ENCODE measurements at regions not wholly inside any gene's neighbourhood (a gene's known extent, or its start where the extent isn't known, plus 50 kb on each side); places are given as distances from the start of the nearest gene placed in this dataset.

GRCh38 chr13:46996316-46997030, 99.6 kb upstream of the HTR2A start:
- H3K4me1 ChIP-seq (ENCODE audit: control insufficient read depth in 2 of 2, insufficient read depth in 2 of 2, low read length in 1 of 2): no peaks in the 10 kb centered on the region
- no peak overlapping the region for H3K27ac ChIP-seq (ENCODE audit: low read depth in 2 of 2, low read length in 1 of 2)
- H3K27me3 ChIP-seq (ENCODE audit: control insufficient read depth in 1 of 2, insufficient read depth in 2 of 2, low read length in 2 of 2): no peaks in the 10 kb centered on the region
- H3K9me3 ChIP-seq (ENCODE audit: control insufficient read depth in 2 of 2, insufficient read depth in 1 of 2, low read depth in 1 of 2, low read length in 1 of 2): no peaks in the 10 kb centered on the region
- H3K4me3 ChIP-seq (ENCODE audit: low read depth in 1 of 2, low read length in 2 of 2): no peak overlapping the region
- WGBS, 2 donors: 80 to 86% methylated on average over 4 of the region's 4 CpGs
- no peaks in the 10 kb centered on the region for H3K36me3 ChIP-seq (ENCODE audit: control insufficient read depth in 2 of 2, insufficient read depth in 2 of 2, low read length in 1 of 2)

DNA sequence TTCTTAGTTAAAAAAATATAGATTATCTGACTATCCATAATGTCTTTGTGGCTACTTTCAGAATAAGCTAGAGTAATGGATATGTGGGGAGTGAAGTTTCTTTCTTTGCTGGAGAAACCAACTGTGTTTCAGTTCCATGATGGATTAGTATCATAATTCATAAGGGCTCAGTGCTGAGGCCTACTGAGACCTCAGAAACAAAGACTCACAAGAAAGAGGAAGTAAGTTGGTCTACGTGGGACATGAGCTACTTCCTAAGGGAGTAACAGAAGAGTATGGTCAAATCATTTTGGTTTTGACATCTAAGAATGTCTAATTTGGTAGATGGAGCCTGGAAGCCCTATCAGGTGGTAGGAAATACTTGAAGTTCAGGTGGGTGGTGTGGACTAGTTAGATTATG, 99.0 kb upstream of the HTR2A start:
- no peaks in the 10 kb centered on the region for H3K27me3 ChIP-seq (ENCODE audit: control insufficient read depth in 1 of 2, insufficient read depth in 2 of 2, low read length in 2 of 2)
- no peak overlapping the region for H3K4me3 ChIP-seq (ENCODE audit: low read depth in 1 of 2, low read length in 2 of 2)

DNA sequence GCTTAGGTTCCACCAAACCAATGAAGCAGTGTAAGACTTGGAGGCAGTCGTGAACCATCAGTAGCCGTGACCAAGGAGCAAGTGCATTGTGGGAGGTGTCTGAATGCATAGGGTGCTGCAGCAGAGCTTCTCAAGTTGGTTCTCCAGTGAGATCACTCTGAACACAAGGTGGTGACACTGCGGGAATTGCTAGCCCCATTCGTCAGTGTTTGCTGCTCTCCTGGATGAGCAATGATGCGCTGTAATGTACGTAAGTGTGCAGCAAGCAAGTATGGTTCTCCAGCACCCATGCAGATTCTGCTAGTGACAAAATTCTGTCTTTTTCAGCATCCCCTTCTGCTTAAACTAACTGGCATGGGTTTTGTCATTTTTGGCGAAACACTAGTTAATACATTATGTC, 97.6 kb upstream of the HTR2A start:
- Histone ChIP-seq H3K9me3 (ENCODE audit: control insufficient read depth in 2 of 2, insufficient read depth in 1 of 2, low read depth in 1 of 2, low read length in 1 of 2) (no peaks in the 10 kb centered on the region), H3K36me3 (ENCODE audit: control insufficient read depth in 2 of 2, insufficient read depth in 2 of 2, low read length in 1 of 2) (no peaks in the 10 kb centered on the region), H3K4me3 (ENCODE audit: low read depth in 1 of 2, low read length in 2 of 2) (no peak overlapping the region), H3K4me1 (ENCODE audit: control insufficient read depth in 2 of 2, insufficient read depth in 2 of 2, low read length in 1 of 2) (no peaks in the 10 kb centered on the region), H3K27me3 (ENCODE audit: control insufficient read depth in 1 of 2, insufficient read depth in 2 of 2, low read length in 2 of 2) (no peaks in the 10 kb centered on the region), H3K27ac (ENCODE audit: low read depth in 2 of 2, low read length in 1 of 2) (no peak overlapping the region)
- 92% methylated on average over 7 of the region's 7 CpGs for WGBS, 2 donors

More for the DNA sequence above, 99.0 kb upstream of the HTR2A start:
- no peaks in the 10 kb centered on the region for H3K4me1 ChIP-seq (ENCODE audit: control insufficient read depth in 2 of 2, insufficient read depth in 2 of 2, low read length in 1 of 2)
- no peaks in the 10 kb centered on the region for H3K9me3 ChIP-seq (ENCODE audit: control insufficient read depth in 2 of 2, insufficient read depth in 1 of 2, low read depth in 1 of 2, low read length in 1 of 2)
- 48 to 54% methylated on average over 1 of the region's 1 CpG for WGBS, 2 donors
- no peaks in the 10 kb centered on the region for H3K36me3 ChIP-seq (ENCODE audit: control insufficient read depth in 2 of 2, insufficient read depth in 2 of 2, low read length in 1 of 2)
- no peak overlapping the region for H3K27ac ChIP-seq (ENCODE audit: low read depth in 2 of 2, low read length in 1 of 2)

DNA sequence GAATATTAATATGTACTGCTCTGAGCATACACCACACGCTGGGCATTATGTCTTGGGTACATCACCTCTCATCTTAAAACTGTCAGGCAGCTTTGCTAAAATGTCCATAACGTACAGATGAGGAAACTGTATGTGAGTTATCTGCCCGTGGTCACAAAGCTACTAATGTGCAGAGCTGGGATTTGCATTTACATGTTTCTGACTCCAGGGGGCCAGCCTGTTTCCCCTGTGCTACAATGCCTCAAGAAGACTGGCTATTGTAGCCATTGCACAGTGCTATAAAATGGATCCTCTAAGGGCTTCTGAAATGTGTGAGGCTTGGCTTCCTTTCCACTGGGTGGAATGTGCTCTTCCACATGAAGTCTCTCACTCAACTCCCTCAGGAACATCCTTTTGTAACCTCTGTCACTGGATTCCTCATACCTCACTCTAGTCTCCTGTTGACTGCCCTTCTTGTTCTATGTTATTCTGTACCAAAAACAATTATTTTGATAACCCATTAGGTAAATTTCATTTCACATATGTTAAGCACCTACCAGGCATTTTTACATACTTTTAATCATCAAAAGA, 95.6 kb upstream of the HTR2A start:
- Histone ChIP-seq H3K4me1 (ENCODE audit: control insufficient read depth in 2 of 2, insufficient read depth in 2 of 2, low read length in 1 of 2) (no peaks in the 10 kb centered on the region), H3K27ac (ENCODE audit: low read depth in 2 of 2, low read length in 1 of 2) (no peak overlapping the region), H3K27me3 (ENCODE audit: control insufficient read depth in 1 of 2, insufficient read depth in 2 of 2, low read length in 2 of 2) (no peaks in the 10 kb centered on the region), H3K36me3 (ENCODE audit: control insufficient read depth in 2 of 2, insufficient read depth in 2 of 2, low read length in 1 of 2) (no peaks in the 10 kb centered on the region), H3K9me3 (ENCODE audit: control insufficient read depth in 2 of 2, insufficient read depth in 1 of 2, low read depth in 1 of 2, low read length in 1 of 2) (no peaks in the 10 kb centered on the region), H3K4me3 (ENCODE audit: low read depth in 1 of 2, low read length in 2 of 2) (no peak overlapping the region)
- 76 to 80% methylated on average over 3 of the region's 3 CpGs for WGBS, 2 donors

DNA sequence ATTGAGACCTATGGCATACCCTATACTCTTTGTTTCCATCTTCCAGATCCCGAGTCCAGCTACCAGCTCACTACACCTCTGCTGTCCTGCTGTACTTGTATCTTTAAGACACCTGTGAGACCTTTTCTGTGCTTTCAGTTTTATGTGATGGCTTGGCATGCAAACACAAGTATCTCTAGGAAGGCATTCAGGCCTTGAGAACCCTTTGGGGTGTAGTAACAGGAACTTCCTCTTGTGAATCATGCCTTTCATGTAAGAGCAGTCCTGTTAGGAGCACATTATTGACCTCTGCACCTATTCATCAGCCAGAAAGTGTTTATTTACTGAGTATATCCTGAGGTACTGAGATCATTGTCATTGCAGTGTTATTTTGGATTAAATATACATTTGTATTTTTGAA, 87.0 kb upstream of the HTR2A start:
- 70 to 75% methylated on average over 1 of the region's 1 CpG for WGBS, 2 donors
- Histone ChIP-seq H3K27ac (ENCODE audit: low read depth in 2 of 2, low read length in 1 of 2) (no peak overlapping the region), H3K27me3 (ENCODE audit: control insufficient read depth in 1 of 2, insufficient read depth in 2 of 2, low read length in 2 of 2) (no peaks in the 10 kb centered on the region), H3K36me3 (ENCODE audit: control insufficient read depth in 2 of 2, insufficient read depth in 2 of 2, low read length in 1 of 2) (no peaks in the 10 kb centered on the region), H3K4me1 (ENCODE audit: control insufficient read depth in 2 of 2, insufficient read depth in 2 of 2, low read length in 1 of 2) (no peaks in the 10 kb centered on the region), H3K9me3 (ENCODE audit: control insufficient read depth in 2 of 2, insufficient read depth in 1 of 2, low read depth in 1 of 2, low read length in 1 of 2) (no peaks in the 10 kb centered on the region), H3K4me3 (ENCODE audit: low read depth in 1 of 2, low read length in 2 of 2) (no peak overlapping the region)

GRCh38 chr13:46982856-46983582, 86.2 kb upstream of the HTR2A start:
- Histone ChIP-seq H3K27me3 (ENCODE audit: control insufficient read depth in 1 of 2, insufficient read depth in 2 of 2, low read length in 2 of 2) (no peaks in the 10 kb centered on the region), H3K9me3 (ENCODE audit: control insufficient read depth in 2 of 2, insufficient read depth in 1 of 2, low read depth in 1 of 2, low read length in 1 of 2) (no peaks in the 10 kb centered on the region), H3K4me3 (ENCODE audit: low read depth in 1 of 2, low read length in 2 of 2) (no peak overlapping the region), H3K36me3 (ENCODE audit: control insufficient read depth in 2 of 2, insufficient read depth in 2 of 2, low read length in 1 of 2) (no peaks in the 10 kb centered on the region), H3K4me1 (ENCODE audit: control insufficient read depth in 2 of 2, insufficient read depth in 2 of 2, low read length in 1 of 2) (no peaks in the 10 kb centered on the region), H3K27ac (ENCODE audit: low read depth in 2 of 2, low read length in 1 of 2) (no peak overlapping the region)
- 57 to 65% methylated on average over 3 of the region's 3 CpGs for WGBS, 2 donors

- no peak overlapping the region for H3K4me3 ChIP-seq (ENCODE audit: low read depth in 1 of 2, low read length in 2 of 2)
- no peaks in the 10 kb centered on the region for H3K9me3 ChIP-seq (ENCODE audit: control insufficient read depth in 2 of 2, insufficient read depth in 1 of 2, low read depth in 1 of 2, low read length in 1 of 2)
- no peak overlapping the region for H3K27ac ChIP-seq (ENCODE audit: low read depth in 2 of 2, low read length in 1 of 2)
- no peaks in the 10 kb centered on the region for H3K4me1 ChIP-seq (ENCODE audit: control insufficient read depth in 2 of 2, insufficient read depth in 2 of 2, low read length in 1 of 2)
- no peaks in the 10 kb centered on the region for H3K36me3 ChIP-seq (ENCODE audit: control insufficient read depth in 2 of 2, insufficient read depth in 2 of 2, low read length in 1 of 2)
- no peaks in the 10 kb centered on the region for H3K27me3 ChIP-seq (ENCODE audit: control insufficient read depth in 1 of 2, insufficient read depth in 2 of 2, low read length in 2 of 2)
Measured at GRCh38 chr13:46975173-46975572, 78.3 kb upstream of the HTR2A start.

GRCh38 chr13:46968450-46968849, 71.6 kb upstream of the HTR2A start:
- Histone ChIP-seq H3K36me3 (ENCODE audit: control insufficient read depth in 2 of 2, insufficient read depth in 2 of 2, low read length in 1 of 2) (no peaks in the 10 kb centered on the region), H3K4me1 (ENCODE audit: control insufficient read depth in 2 of 2, insufficient read depth in 2 of 2, low read length in 1 of 2) (no peaks in the 10 kb centered on the region), H3K4me3 (ENCODE audit: low read depth in 1 of 2, low read length in 2 of 2) (no peak overlapping the region), H3K27ac (ENCODE audit: low read depth in 2 of 2, low read length in 1 of 2) (no peak overlapping the region), H3K9me3 (ENCODE audit: control insufficient read depth in 2 of 2, insufficient read depth in 1 of 2, low read depth in 1 of 2, low read length in 1 of 2) (no peaks in the 10 kb centered on the region), H3K27me3 (ENCODE audit: control insufficient read depth in 1 of 2, insufficient read depth in 2 of 2, low read length in 2 of 2) (no peaks in the 10 kb centered on the region)
- whole genome bisulfite sequencing, 2 donors: 80 to 82% methylated on average over 2 of the region's 2 CpGs

DNA sequence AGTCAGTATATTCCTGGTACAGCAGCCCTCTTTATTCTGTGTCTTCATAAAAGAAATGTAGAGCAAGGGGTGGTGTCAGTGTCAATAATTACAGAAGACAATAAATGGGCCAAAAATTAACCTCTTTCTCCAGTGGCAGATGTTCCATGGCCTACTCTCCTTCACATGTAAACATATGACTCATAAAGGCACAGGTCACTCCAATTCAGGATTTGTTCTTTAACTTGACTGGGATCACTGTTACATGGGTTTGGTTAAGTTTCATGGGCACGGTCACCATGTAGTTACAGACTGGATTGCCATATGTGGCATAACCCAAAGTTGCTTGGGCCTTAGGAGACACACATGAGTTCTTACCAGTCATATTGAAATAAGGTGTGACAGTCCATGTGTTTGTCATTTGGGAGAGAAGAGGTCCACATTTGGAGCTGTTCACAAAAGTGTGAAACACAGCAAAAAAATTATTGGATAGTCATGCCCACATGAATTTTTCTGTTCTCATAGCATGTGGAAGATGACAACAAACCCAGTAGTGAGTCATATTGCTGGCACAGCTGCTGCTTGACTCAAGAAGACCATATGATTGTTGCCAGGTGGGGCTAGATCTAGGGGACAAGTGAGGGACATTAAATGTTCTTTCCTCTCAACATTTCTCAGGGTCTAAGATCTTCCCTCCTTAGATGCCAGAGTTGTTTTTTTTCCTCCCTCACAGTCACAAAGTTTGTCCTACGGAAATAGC, 68.1 kb upstream of the HTR2A start:
- Histone ChIP-seq H3K9me3 (ENCODE audit: control insufficient read depth in 2 of 2, insufficient read depth in 1 of 2, low read depth in 1 of 2, low read length in 1 of 2) (no peaks in the 10 kb centered on the region), H3K27me3 (ENCODE audit: control insufficient read depth in 1 of 2, insufficient read depth in 2 of 2, low read length in 2 of 2) (no peaks in the 10 kb centered on the region), H3K36me3 (ENCODE audit: control insufficient read depth in 2 of 2, insufficient read depth in 2 of 2, low read length in 1 of 2) (no peaks in the 10 kb centered on the region), H3K4me1 (ENCODE audit: control insufficient read depth in 2 of 2, insufficient read depth in 2 of 2, low read length in 1 of 2) (no peaks in the 10 kb centered on the region), H3K4me3 (ENCODE audit: low read depth in 1 of 2, low read length in 2 of 2) (no peak overlapping the region), H3K27ac (ENCODE audit: low read depth in 2 of 2, low read length in 1 of 2) (no peak overlapping the region)
- 45 to 48% methylated on average over 2 of the region's 2 CpGs for WGBS, 2 donors
